ENCODE measurements at regions not wholly inside any gene's neighbourhood (a gene's known extent, or its start where the extent isn't known, plus 50 kb on each side); places are given as distances from the start of the nearest gene placed in this dataset.

- TF ChIP-seq ISL1 (CRISPR knock-in tag; IDR thresholded peaks at IDR 0.05): no peak
- TF ChIP-seq BACH2 (CRISPR knock-in tag; IDR thresholded peaks at IDR 0.05; ENCODE audit: borderline replicate concordance): no peak
- TF ChIP-seq CSRNP3 (CRISPR knock-in tag; IDR thresholded peaks at IDR 0.05): no peak
- TF ChIP-seq PATZ1 (CRISPR knock-in tag; IDR thresholded peaks at IDR 0.05; ENCODE audit: borderline replicate concordance): no peak
- no peak for TF ChIP-seq POU6F1 (CRISPR knock-in tag; IDR thresholded peaks at IDR 0.05; ENCODE audit: borderline replicate concordance, low read depth)
- TF ChIP-seq ZNF70 (CRISPR knock-in tag; IDR thresholded peaks at IDR 0.05): no peak
- TF ChIP-seq PPARA (CRISPR knock-in tag; IDR thresholded peaks at IDR 0.05; ENCODE audit: borderline replicate concordance): no peak
- no peak for TF ChIP-seq ZFP3 (CRISPR knock-in tag; IDR thresholded peaks at IDR 0.05)
- TF ChIP-seq CREB5 (CRISPR knock-in tag; IDR thresholded peaks at IDR 0.05; ENCODE audit: low read depth): no peak
- TF ChIP-seq ARNTL (CRISPR knock-in tag; IDR thresholded peaks at IDR 0.05; ENCODE audit: borderline replicate concordance, low read depth): no peak
- no peak for TF ChIP-seq TOX (CRISPR knock-in tag; IDR thresholded peaks at IDR 0.05; ENCODE audit: borderline replicate concordance)
- no peak for ATAC-seq
These were observed 200.7 kb upstream of the NSMCE3 start for GRCh38 chr15:29470311-29470710.

GRCh38 chr15:29468899-29469298 lies 199.3 kb upstream of the NSMCE3 start:
- no peak for ATAC-seq
- TF ChIP-seq RARB (CRISPR knock-in tag; IDR thresholded peaks at IDR 0.05) (no peak), CSRNP3 (CRISPR knock-in tag; IDR thresholded peaks at IDR 0.05) (no peak), ZNF565 (CRISPR knock-in tag; conservative IDR thresholded peaks at IDR 0.05; ENCODE audit: low read depth) (no peak), ZNF8 (CRISPR knock-in tag; IDR thresholded peaks at IDR 0.05) (no peak), ARNTL (CRISPR knock-in tag; IDR thresholded peaks at IDR 0.05; ENCODE audit: borderline replicate concordance, low read depth) (no peak), ZFP3 (CRISPR knock-in tag; IDR thresholded peaks at IDR 0.05) (no peak), TCF4 (CRISPR knock-in tag; IDR thresholded peaks at IDR 0.05; ENCODE audit: borderline replicate concordance) (no peak), PATZ1 (CRISPR knock-in tag; IDR thresholded peaks at IDR 0.05; ENCODE audit: borderline replicate concordance) (no peak), ZNF70 (CRISPR knock-in tag; IDR thresholded peaks at IDR 0.05) (no peak), ISL1 (CRISPR knock-in tag; IDR thresholded peaks at IDR 0.05) (no peak), ZFP30 (CRISPR knock-in tag; IDR thresholded peaks at IDR 0.05) (no peak), TSHZ2 (CRISPR knock-in tag; IDR thresholded peaks at IDR 0.05) (no peak), BACH2 (CRISPR knock-in tag; IDR thresholded peaks at IDR 0.05; ENCODE audit: borderline replicate concordance) (no peak), SNAI2 (CRISPR knock-in tag; IDR thresholded peaks at IDR 0.05) (no peak), ZC3H10 (CRISPR knock-in tag; IDR thresholded peaks at IDR 0.05) (no peak), CREB5 (CRISPR knock-in tag; IDR thresholded peaks at IDR 0.05; ENCODE audit: low read depth) (no peak), ESRRG (CRISPR knock-in tag; IDR thresholded peaks at IDR 0.05) (no peak), CSDC2 (CRISPR knock-in tag; IDR thresholded peaks at IDR 0.05) (no peak), OSR1 (CRISPR knock-in tag; IDR thresholded peaks at IDR 0.05) (no peak)

Data from SK-N-SH treated with all-trans-retinoic acid at 6 μM for 48 hours (cell line).